LoVo (cell line): ENCODE measurements at regions not wholly inside any gene's neighbourhood (a gene's known extent, or its start where the extent isn't known, plus 50 kb on each side); places are given as distances from the start of the nearest gene placed in this dataset.

Experiments
- DNase-seq: peaks from one replicate; pipeline ENCODE4 v3.0.0-alpha.2; 2016; ENCODE audit warnings: low spot score

DNA sequence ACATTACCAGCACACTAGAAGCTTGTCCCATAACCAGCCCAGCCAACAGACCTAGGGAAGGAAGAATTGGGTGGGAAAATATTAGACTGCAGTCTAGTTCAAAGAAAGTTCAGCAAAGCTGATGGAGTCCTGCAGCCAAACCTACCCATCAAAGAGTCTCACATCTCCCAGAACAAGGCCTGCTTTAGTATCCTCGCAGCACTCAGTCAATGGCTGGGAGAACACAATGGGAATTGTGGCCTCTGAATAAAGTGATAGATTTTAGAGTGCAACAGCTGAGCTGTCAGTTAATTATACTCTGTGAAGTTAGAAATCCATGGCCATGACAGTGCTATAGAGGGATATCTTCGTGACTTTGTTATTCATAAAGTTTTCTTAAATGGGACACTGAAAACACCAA lies 207.2 kb upstream of the NAALADL2 start:
- DNase-seq: no peak

DNA sequence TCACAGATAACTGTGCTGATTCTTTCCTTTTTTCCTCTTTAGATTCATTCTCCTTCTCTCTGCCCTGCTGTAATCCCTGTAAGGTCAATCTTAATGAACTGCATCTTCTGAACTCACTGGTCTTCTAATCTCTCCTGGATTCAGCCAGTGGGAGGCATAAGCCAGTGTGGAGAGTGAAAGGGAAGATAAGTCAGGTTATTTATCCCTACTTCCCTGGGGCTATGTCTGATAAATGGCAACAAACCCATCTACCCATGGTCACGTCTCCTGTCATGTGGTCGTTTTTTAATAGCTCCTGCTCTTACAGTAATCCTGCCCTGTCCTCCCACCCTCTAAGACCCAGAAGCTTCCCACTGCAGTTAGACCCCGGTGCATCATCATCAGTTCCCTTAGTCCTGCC lies 199.6 kb upstream of the NAALADL2 start:
- DNase-seq: no peak

- DNase-seq: no peak
Observed at GRCh38 chr3:174662653-174663052, 196.5 kb upstream of the NAALADL2 start.

- DNase-seq: no peak
Observed at GRCh38 chr3:174667386-174667785, 191.7 kb upstream of the NAALADL2 start.

DNA sequence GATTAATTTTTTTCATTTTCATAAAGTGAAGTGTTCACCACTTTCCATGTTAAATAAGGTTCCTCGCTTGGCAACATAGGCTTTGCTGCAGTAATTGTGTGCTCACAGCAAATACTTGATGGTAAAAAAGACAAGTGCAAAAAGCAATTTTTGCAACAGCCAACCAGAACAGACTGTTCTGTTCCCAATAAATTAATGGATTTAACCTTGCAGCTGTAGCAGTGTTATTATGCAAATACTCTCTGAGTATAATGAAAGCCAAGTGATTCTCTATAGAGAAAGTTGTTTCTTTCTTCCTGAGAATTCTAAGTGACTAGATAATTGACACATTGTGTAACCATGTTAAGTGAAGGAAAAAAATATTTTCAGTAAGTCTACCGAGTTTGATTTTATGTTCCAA lies 183.7 kb upstream of the NAALADL2 start:
- no peak for DNase-seq

DNA sequence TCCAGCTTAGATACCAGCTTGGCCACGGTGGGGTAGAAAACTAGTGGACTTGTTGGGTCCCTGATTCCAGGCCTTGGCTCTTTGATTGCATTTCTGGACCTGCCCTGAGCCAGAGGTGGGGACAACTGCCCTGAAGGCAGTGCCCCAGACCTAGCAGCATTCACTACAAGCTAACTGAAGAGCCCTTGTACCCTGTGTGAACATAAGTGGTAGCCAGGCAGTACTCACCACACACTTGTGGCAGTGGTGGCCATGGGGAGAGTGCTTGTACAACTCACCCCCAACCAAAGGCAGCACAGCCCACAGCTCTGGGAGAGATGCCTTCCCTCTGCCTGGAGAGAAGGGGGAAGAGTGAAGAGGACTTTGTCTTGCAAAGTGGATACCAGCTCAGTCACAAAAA lies 177.3 kb upstream of the NAALADL2 start:
- no peak for DNase-seq

- no peak for DNase-seq
Observed at GRCh38 chr3:174685796-174686195, 173.3 kb upstream of the NAALADL2 start.

- DNase-seq: no peak
Observed at GRCh38 chr3:174697310-174697709, 161.8 kb upstream of the NAALADL2 start.

- no peak for DNase-seq
Observed at GRCh38 chr3:174700736-174701135, 158.4 kb upstream of the NAALADL2 start.

DNA sequence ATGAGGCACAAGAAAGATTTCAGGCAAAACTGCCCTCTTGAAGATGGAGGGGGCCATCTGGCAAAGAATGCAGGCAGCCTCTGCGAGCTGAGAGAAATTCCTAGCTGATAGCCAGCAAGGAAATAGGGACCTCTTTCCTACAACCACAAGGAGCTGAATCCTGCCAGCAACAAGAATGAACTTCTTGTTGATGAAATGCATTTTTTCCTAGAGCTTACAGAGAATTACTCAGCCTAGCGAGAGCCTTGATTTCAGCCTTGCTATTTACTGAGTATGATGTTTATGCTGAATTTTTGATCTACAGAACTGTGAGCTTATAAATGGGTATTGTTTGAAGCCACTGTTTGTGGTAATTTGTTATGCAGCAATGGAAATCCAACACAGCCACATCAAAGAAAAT lies 148.5 kb upstream of the NAALADL2 start:
- DNase-seq: no peak

DNA sequence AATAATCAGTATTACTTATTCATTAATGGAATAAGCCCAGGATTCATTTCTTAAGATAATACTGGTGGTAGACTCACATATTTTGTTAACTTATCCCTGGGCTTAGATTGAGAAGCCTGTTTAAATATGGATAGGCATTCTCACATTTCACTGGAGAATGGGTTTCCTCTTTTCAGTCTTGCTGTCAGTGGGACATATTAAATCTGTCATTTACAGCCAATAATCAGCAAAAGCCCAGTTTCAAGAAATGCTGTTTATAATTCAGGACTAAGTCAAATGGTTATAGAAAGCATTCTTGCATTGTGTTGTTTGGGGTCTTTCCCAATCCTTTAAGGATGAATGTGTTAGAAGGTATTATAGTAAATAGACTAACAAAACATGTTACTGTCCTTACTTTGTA lies 143.7 kb upstream of the NAALADL2 start:
- DNase-seq: no peak

- no peak for DNase-seq
Observed at GRCh38 chr3:174716956-174717505, 142.1 kb upstream of the NAALADL2 start.

DNA sequence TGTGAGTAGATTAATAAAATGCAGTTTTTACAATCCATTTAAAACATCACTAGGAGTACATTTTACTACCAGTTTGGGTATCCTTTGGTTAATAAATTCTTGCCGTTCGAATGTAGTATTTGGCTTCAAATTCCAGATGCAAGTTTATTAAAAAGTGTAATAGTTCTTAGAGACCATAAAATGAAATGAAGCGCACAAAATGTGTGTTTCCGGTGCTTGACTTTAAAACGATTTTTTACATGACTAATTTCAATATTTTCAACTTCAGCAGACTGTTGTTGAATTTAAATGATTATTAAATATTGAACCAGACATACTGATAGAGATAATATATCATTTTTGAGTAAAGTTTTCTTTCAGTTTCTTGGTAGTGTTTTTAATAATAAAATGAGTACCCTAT lies 138.4 kb upstream of the NAALADL2 start:
- no peak for DNase-seq

DNA sequence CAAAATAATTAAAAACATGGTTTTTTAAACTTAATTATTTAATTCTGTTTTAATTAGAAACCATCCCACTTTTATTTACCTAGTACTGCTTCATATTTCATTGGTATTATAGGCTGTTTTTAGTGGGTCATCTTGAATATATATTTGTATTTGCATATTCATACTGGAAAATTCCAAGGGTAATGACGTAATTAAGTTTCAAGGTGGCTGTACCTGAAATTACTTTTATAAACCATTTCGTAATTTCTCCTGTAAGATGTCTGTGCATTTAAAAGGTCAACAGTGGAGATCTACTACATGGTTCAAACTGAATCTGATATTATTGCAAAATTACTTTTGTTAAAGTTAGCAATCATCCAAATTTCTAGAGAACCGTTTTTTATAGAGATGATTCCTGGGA lies 133.8 kb upstream of the NAALADL2 start:
- no peak for DNase-seq

- no peak for DNase-seq
Observed at GRCh38 chr3:174737966-174738365, 121.2 kb upstream of the NAALADL2 start.

DNA sequence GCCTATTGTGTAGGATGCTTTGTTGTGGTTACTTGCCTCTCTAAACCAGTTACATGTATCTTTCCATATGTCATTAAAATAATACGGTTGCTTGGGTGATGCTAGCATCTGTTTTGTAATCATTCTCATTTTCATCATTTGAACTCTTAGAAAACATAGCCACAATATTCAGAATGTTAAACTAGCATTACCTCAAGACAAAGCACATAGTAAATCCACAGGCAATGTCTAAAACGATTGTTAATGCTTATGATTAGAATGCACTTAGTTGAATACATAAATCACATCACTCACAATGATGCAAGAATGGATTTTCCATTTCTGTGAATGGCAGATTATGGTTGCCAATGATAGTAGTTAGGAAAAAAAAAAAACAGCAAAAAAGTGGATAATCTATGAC lies 110.0 kb upstream of the NAALADL2 start:
- no peak for DNase-seq

DNA sequence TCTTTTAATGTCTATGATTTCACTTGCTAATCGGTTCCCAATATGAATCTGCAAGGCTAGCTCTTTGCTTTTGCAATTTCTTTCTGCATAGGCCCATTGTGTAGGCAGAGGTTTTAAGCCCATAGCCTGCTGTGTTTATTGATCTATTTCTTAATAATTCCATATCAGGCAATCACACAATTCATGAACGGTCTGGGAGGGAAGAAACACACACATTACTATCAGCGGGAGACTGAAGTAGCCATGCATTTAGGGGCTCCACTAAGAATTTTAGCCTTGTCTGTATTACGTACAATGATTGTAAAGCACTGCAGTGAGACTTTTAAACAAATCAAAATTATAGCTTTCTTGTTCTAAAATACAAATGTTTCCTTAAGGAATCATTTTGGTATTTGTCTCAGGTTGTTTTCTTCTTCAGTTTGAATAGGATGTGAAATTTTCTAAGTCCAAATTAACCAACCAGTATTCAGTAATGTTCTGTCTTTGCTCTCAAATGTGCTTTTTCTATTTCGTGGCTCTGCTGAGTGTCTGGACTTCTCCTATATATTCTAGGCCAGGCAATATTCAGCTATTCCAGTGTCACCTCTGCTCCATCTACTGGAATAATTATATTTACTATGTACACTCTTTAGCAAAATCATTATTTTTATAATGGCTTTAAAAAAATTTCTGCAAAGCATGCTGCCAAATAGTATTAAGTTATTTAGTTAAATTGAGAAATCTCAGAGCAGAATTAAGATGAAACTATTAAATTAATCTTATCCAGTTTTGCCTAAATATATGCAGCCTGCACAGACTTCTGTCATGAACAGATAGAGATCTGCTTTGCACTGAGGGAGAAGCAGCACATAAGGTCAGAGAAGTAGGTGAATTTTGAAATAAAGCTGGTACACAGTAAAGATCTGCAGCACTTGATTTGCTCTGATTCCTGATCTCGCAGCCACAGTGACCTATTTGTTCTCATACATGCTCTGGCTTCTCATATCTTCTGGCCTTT lies 103.0 kb upstream of the NAALADL2 start:
- no peak for DNase-seq

DNA sequence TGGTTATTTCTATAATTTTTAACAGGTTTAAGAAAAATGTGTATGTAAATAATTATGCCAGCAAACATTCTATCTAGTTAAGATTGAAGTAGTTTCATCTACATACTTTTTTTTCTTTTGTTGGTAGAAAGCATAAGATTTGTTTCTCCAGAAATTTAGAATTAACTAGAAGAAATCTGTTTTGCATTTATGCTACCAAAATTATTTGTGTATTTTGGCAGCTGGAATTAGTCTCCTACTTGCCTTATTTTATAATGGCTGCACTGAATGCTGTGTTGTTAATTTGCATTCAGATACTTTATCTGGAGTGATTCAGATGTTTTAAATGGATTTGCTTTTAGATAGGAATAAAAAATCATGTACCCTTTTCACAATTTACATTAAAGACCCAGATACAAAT lies 100.2 kb upstream of the NAALADL2 start:
- DNase-seq: no peak

GRCh38 chr3:174767406-174767805 lies 91.7 kb upstream of the NAALADL2 start:
- no peak for DNase-seq

- DNase-seq: no peak
Observed at GRCh38 chr3:174767853-174768382, 91.2 kb upstream of the NAALADL2 start.

DNA sequence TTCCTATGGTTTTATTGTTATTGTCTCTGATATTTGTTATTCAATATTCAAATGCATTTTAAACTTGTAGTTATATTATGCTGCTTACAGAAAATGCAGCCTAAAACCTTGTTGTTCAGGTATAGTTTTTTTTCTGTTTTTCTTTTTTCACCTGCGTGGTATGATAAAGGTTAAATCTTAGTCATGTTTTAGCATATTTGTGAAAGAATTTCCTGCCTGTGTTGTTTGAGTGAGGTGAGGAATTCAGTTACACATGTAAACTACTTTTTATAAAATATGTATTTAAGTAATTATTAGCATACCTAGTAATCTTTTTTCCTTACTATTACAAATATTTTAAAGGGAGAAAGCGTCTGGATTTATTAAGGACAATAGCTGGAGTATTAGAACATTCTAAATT lies 90.0 kb upstream of the NAALADL2 start:
- no peak for DNase-seq

- DNase-seq: no peak
Observed at GRCh38 chr3:174775603-174776002, 83.5 kb upstream of the NAALADL2 start.

DNA sequence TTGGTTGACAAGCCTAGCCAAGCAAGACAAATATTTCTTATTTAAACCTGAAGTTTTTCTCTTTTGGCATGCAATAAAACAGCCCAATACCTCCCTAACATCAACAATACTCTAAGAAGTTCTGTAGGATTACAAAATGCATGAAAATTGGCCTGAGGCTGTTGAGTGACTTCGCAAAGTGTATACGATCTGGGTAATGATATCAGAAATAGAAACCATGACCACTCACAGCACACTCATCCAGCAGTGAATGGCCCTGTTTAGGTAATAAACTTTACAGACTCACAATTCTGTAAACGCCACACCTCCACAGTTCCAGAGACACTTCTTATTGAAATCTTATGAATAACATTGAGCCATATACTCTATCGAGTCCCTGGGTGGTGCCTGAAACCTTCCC lies 83.0 kb upstream of the NAALADL2 start:
- DNase-seq: no peak
